Mucosa of descending colon (tissue), 3 donors: ENCODE measurements at regions not wholly inside any gene's neighbourhood (a gene's known extent, or its start where the extent isn't known, plus 50 kb on each side); places are given as distances from the start of the nearest gene placed in this dataset.

Experiments used
- ATAC-seq: fragments of 200-7000 bp; cut with Tn5 transposase; one replicate; pipeline ENCODE4 v1.9.1; 2020; ENCODE audit warnings: mild to moderate bottlenecking, moderate library complexity
- DNase-seq, 3 donors: peaks; one replicate each; pipeline ENCODE4 v3.0.0-alpha.2; 2020
- H3K36me3 ChIP-seq: fragments of 200-600 bp; one replicate; pipeline ENCODE4 v1.8.0; 2021; ENCODE audit warnings: low read depth, mild to moderate bottlenecking
- H3K4me1 ChIP-seq: fragments of 200-600 bp; one replicate; pipeline ENCODE4 v1.8.0; 2021; ENCODE audit warnings: low read depth, mild to moderate bottlenecking
- H3K4me3 ChIP-seq: fragments of 200-600 bp; one replicate; pipeline ENCODE4 v1.8.0; 2021; ENCODE audit warnings: mild to moderate bottlenecking
- H3K9me3 ChIP-seq: fragments of 200-600 bp; one replicate; pipeline ENCODE4 v1.8.0; 2021; ENCODE audit warnings: mild to moderate bottlenecking
- CTCF ChIP-seq: fragments of 200-600 bp; IDR thresholded peaks from one replicate; pipeline ENCODE4 v1.8.0; 2022; ENCODE audit warnings: antibody characterized with exemption, mild to moderate bottlenecking
- intact Hi-C, 2 donors: fragments of 100-400 bp; cut with DNase I in 1 of 2; cut with micrococcal nuclease in 1 of 2; formaldehyde crosslinking; loops; one replicate each; pipeline versions ENCODE4 v1.11.0 to v1.11.1; 2022; cut with DNase I, micrococcal nuclease
- donor health status: DM: no; HTN: no; CAD: no; lungs with moderate emphysema.
- donor health status: DM: no; HTN: no; CAD: no.
- donor health status: DM: no; HTN: yes; CAD: no.

- TF ChIP-seq CTCF: no peak
These were observed 142.5 kb upstream of the ROBO1 start for GRCh38 chr3:79910337-79910736.

GRCh38 chr3:79906106-79906505 is 138.3 kb upstream of the ROBO1 start:
- Histone ChIP-seq H3K4me3 (no peak overlapping the region), H3K4me1 (no peaks in the 10 kb centered on the region), H3K9me3 (no peaks in the 10 kb centered on the region), H3K36me3 (no peaks in the 10 kb centered on the region)
- ATAC-seq: no peak
- TF ChIP-seq CTCF: no peak
- intact Hi-C loops: no loop called here
- no peak for DNase-seq

More at GRCh38 chr3:79910337-79910736, 142.5 kb upstream of the ROBO1 start:
- H3K36me3 ChIP-seq: no peaks in the 10 kb centered on the region
- intact Hi-C loops: no loop called here
- no peak for ATAC-seq
- no peaks in the 10 kb centered on the region for H3K9me3 ChIP-seq
- H3K4me3 ChIP-seq: no peak overlapping the region
- no peak for DNase-seq
- no peaks in the 10 kb centered on the region for H3K4me1 ChIP-seq

GRCh38 chr3:79902151-79902550 is 134.4 kb upstream of the ROBO1 start:
- intact Hi-C loops: no loop called here
- TF ChIP-seq CTCF: no peak
- ATAC-seq (no peak), DNase-seq (no peak)
- H3K4me1 ChIP-seq: no peaks in the 10 kb centered on the region
- no peaks in the 10 kb centered on the region for H3K36me3 ChIP-seq
- no peak overlapping the region for H3K4me3 ChIP-seq
- no peaks in the 10 kb centered on the region for H3K9me3 ChIP-seq

GRCh38 chr3:79898907-79899306 is 131.1 kb upstream of the ROBO1 start:
- H3K4me3 ChIP-seq: no peak overlapping the region
- intact Hi-C loops: no loop called here
- peaks cover 2% of the 10 kb centered on the region for H3K9me3 ChIP-seq
- DNase-seq: no peak
- H3K36me3 ChIP-seq: no peaks in the 10 kb centered on the region
- ATAC-seq: no peak
- no peaks in the 10 kb centered on the region for H3K4me1 ChIP-seq
- no peak for TF ChIP-seq CTCF

- no peaks in the 10 kb centered on the region for H3K4me1 ChIP-seq
- no peaks in the 10 kb centered on the region for H3K36me3 ChIP-seq
- ATAC-seq: no peak
- TF ChIP-seq CTCF: no peak
- H3K9me3 ChIP-seq: peaks cover 2% of the 10 kb centered on the region
- intact Hi-C loops: no loop called here
- no peak for DNase-seq
- H3K4me3 ChIP-seq: no peak overlapping the region
These were observed 128.3 kb upstream of the ROBO1 start for GRCh38 chr3:79896086-79896485.

- no peak for TF ChIP-seq CTCF
- Histone ChIP-seq H3K36me3 (no peaks in the 10 kb centered on the region), H3K4me3 (no peak overlapping the region), H3K4me1 (no peaks in the 10 kb centered on the region), H3K9me3 (no peaks in the 10 kb centered on the region)
- intact Hi-C loops: no loop called here
- DNase-seq: no peak
- no peak for ATAC-seq
These were observed 119.4 kb upstream of the ROBO1 start for GRCh38 chr3:79887213-79887612.
